ACHN (cell line): ENCODE measurements at regions not wholly inside any gene's neighbourhood (a gene's known extent, or its start where the extent isn't known, plus 50 kb on each side); places are given as distances from the start of the nearest gene placed in this dataset.
"Not testable (repeated sequence)": the region's sequence is repeated elsewhere in the genome, so short reads cannot be mapped to it uniquely, and the experiment has no call there.

Experiments
- DNase-seq: peaks from one replicate; pipeline ENCODE4 v3.0.0-alpha.2; 2015
- in situ Hi-C: cut with HindIII; loops from 2 replicates; pipeline ENCODE4 v1.10.0; 2017; ENCODE audit warnings: low sequenced_read_pairs, low pct_ligation_motif_present, low pct_unique_long_range_greater_than_20kb

DNA sequence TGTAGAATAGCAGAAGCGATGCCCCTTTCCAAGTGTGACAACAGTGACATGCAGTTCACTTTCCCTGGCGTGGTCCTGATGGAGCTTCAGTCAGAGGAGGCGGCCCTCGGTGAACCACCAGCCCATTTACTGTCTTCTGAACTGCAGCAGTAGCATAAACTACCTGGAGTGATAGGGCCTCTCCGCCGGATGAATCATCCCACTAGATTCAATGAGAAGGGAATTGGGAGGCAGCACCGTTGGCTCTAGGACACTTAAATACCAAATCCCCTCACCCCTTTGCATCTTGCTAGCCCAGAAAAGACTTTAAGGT, 112.8 kb upstream of the GPR12 start:
- in situ Hi-C loops = no loop called here
- DNase-seq = no peak

DNA sequence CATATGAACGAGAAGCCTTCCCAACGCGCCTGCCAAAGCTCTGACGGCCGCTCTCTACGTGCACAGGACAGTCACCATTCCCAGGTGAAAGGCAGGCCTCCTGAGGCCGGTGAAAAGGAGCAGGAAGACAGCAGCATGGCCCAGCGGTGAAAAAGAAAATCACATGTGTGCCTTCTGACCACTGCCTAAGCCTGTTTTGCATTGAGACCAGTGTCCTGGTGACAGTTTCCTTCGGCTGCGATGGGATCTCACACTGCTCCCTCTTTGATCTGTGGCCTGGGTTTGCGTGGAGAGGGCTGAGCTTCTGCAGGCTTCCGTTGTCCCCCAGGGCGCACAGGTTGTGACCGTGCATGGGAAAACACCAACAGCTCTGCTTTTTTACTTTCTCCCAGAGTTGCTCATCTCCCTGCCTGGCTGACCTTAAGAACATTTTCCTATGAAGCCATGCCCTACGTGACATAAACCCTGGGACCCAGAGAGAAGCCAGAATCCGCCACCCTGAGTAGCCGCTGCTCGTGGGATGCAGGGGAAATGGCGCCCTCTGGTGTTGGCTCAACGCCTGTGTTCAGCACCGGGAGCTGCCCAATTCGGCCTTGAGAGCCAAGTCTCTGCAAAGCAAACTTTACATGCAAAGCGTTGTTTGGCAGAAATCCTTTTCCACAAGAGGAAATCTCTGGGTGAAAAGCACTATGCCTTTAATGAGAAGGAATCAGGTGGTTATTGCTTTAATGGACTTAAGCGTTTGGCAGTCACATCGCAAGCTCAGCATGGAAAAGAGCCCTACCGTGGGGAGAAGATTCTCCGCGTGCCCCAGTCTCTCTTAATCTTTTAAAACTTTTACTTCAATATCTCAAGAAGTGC, 112.2 kb upstream of the GPR12 start:
- DNase-seq = peak; percentile 30
- in situ Hi-C loops = no loop called here

DNA sequence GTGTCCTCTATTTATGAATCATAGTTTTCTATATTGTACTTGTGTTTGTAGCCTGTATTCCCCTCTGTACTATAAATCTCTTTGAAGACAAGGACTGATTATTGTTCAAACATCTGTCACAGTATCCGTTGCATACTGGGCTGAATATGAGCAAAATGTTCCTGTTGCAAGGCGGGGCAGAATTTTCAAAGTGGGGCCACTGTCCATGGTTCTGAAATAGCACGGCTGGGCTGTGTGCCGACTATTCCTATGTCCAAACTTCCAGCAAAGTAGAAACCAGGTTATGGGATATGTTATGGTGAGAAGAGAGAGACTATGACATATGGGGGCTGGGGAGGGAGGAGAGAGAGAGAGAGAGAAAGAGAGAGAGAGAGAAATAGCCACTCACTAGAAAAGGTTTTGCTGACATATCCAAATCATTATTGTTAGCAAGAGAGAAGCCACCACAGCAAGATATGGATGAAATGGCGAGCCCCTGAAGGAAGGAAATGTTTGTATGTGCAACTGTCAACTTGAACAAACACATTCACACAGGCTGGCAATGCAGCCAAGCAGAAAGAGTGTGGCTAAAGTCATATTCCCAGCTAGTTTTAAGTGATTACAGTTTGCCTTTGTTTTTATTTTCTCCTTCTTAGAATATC, 107.0 kb upstream of the GPR12 start:
- in situ Hi-C loops = no loop called here
- DNase-seq = peak; percentile 15

DNA sequence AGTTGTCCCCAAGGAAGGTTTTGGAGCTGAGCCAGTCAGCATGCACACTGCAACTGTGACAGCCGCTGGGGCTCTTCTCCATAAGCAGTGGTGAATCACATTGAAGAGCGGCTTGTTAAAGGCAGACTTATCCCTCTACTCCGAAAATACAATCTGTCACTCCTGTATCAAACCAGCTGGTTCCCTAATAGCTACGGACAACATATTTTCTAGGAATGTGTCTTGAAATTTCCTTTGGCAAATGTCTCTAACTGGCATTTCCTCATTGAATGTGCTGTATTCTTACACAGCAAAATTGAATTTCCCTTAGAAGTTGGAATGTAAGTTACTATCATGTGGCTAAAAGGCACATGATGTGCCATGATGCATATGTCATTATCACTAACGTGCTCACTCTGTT, 104.0 kb upstream of the GPR12 start:
- in situ Hi-C loops = no loop called here
- no peak for DNase-seq

DNA sequence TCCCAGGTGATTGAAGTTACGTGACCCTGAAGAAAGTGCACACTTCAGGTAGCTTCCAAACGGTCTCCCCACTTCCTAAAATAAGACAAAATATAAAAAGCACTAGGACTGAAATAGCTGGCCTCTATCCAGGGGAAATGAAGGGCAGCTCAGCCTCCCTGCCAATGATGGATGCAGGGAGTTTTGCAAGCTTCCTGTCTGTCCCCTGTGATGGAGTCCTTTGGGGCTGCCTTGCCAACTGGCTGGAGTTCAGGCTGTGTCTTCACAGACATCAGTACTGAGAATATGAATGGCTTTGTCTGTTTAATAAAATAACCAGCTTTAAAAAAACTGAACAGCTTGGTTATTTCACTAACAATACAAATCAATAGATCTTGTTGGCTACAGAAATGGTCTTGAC, 101.4 kb upstream of the GPR12 start:
- in situ Hi-C loops = no loop called here
- no peak for DNase-seq

DNA sequence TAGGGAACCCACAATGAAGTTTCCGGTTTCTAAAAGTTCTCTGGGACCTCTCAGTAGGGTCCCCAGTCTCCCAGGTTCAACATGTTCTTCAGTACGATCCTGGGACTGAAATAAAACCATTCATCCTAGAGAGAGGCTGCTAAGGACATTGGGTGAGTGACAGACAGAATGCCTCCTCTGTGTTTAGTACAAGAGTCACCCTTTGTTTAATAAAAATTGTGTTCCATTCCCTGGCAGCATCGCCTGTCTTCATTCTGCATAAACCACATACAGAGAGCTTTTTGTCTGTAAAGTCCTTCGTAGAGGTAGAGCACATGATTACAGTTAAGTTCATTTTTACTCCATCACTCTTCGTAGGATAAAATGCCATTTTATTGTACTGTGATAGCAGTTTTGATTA, 95.3 kb upstream of the GPR12 start:
- in situ Hi-C loops = no loop called here
- DNase-seq = no peak

DNA sequence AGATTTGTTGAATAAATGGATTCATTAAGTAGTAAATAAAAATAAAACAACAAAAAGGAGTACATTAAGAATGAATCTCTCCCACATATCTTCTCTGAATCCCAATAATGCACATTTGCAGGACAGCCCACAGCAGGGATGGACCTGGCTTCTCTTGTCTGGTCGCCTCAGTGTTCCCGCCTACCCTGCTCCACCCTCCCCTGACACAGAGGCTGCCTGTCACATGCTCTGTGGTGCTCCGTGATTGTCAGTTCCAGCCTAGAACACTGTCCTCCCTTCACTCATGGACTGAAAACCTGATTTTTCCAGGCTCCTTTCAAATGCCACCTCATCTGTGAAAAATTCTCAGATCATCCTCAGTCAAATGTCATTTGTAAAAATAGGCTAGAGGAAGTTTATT, 94.5 kb upstream of the GPR12 start:
- in situ Hi-C loops = no loop called here
- DNase-seq = no peak

DNA sequence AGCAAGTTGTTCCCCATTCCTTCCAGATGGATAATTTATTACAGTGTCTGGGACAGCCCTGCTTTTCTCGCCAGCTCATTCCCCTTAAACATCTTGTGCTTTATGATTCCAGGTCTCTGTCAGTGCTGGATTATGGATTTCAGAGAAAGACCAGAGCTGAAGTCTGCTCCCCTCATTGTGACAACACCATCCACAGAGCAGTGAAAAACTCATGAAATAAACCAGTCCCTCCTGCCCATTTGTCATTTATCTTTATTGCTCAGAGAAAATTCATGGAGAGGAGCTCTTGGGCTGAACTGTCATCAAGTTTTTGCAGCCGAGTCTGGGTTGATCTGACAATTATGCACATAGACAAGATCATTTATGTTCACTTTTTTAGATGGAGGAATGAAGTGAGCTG, 92.7 kb upstream of the GPR12 start:
- DNase-seq = no peak
- in situ Hi-C loops = no loop called here

DNA sequence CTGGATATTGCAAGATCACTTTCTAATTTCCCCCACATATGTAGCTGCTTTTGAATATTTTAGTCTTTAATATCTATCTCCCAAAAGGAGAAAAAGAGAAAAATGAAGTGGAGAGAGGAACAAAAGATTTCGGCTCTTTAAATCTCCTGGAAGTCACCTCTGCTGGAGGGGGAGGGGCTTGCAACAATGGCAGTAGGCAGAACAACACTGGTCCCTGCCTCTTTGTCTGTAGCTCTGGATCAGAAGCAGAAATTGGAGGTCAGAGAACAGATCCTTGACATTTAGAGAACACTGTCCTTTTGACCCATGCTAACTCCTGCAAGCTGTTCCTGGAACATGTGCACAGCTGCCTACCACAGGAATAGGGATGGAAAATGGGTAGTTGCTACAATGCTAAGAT, 86.7 kb upstream of the GPR12 start:
- no peak for DNase-seq
- in situ Hi-C loops = no loop called here

DNA sequence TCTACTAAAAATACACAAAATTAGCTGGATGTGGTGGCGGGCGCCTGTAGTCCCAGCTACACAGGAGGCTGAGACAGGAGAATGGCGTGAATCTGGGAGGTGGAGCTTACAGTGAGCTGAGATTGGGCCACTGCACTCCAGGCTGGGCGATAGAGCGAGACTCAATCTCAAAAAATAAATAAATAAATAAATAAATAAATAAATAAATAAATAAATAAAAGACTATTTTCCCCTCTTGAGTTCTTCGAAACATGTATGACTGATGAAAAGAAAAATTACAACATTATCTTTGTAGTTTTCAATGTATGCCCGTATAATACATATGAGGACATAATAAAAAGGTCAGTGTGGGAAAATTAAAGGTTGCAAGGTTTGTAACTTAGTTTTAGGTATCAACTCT, 84.5 kb upstream of the GPR12 start:
- in situ Hi-C loops, DNase-seq: not testable (repeated sequence)

DNA sequence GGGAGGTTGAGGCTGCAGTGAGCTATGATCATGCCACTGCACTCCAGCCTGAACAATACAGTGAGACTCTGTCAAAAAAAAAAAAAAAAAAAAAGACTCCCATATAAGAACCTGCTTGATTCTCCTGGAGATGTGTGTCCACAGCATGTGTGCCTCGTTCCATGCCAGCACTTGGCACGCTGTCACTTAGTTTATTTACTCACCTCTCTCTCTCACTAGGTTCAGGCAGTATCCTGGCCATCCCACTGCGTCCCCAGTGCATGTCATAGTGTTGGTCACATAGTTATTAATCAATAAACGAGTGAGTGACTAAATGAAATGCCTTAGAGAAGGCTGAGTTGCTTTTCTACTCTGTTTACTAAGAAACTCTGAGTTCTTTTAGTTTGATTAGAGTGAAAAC, 79.1 kb upstream of the GPR12 start:
- DNase-seq = no peak
- in situ Hi-C loops = no loop called here

DNA sequence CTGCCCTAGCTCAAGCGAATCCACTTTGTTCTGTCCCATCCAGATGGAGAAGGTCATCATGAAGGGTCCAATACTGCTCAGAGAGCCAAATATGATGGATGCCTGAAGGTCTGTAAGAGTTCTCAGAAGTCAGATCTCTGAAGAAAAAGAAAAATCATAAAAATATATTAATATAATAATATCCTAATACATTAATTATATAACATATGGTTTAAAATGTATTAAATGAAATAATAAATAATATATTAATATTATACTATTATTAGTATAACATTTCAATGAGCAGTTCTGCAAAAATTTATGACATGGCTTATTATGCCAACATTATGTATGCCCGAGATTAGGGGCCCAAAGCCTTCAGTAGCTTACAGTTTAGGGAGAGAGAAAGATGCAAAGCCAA, 78.2 kb upstream of the GPR12 start:
- in situ Hi-C loops = no loop called here

DNA sequence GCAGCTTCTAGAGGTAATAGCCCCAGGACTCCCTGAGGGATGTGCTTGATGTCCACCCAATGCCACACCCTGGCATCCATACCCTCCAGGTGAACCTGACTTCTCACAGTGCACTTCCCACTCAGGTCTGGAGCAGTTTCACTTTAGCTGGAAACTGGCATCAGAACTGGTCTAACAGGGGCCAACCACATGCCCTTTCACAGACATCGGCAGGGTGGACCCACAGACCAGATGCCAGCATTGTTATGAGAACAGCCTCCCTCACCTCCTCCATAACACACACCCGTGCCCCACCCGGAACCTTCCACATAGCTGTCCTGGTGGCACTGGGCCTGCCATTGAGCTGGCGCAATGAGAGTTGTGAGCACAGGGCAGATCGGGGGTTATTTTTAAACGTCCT, 77.4 kb upstream of the GPR12 start:
- DNase-seq = no peak
- in situ Hi-C loops = no loop called here

More for the DNA sequence above, 78.2 kb upstream of the GPR12 start:
- no peak for DNase-seq

DNA sequence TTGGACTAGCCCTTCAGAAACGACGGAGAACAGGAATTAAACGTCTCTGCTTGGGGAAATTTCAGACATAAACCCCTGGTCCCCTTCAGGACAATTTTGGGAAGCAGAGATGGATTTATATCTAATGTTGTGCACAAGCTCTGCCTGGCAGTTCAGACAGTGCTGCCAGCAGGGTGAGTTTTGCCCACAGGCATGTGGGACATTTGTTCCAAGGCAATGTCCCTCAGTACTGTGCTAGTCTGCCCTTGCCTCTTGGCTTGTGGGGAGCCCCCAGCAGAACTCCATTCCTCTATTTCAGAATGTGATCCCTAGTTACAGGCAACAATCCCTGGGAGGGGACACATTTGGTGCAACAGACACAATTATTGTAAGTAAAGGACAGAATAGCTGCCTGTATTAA, 76.5 kb upstream of the GPR12 start:
- no peak for DNase-seq
- in situ Hi-C loops = no loop called here

DNA sequence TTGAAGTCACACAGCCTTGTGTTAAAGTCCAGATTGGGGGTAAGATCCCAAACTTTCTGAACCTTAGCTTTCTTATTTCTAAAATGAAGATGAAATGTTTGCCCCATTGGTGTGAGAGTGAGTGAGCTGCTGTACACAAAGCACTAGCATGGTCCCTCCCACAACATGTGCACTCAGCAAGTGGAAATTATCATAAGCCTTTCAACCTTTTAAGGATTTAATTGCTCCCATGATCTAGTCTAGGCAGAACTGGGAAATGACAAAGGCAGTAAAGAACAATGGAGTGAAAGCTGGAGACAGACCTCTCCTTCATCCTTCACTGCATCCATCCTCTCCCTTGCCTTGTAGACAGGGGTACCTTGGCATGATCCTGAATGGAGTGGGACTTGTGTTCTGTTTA, 76.0 kb upstream of the GPR12 start:
- no peak for DNase-seq
- in situ Hi-C loops = no loop called here

DNA sequence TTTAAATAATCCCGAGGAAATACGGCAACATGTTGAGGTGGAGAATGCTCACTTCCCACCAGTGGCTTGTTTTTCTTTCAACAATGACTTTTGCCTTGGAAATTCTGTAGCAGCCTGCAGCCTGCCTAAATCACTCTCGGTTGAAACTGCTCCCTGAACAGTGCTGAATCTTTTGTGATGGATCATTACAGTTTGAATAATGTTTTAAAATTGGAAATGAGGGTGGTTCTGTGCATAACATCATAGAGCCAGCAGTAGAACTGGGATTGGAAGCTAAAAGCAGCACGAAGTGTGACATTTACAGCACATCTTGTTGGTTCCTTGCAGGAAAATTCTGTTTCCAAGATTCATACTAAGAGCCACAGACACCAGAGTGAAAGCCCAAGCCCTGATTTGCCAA, 74.1 kb upstream of the GPR12 start:
- in situ Hi-C loops = no loop called here

DNA sequence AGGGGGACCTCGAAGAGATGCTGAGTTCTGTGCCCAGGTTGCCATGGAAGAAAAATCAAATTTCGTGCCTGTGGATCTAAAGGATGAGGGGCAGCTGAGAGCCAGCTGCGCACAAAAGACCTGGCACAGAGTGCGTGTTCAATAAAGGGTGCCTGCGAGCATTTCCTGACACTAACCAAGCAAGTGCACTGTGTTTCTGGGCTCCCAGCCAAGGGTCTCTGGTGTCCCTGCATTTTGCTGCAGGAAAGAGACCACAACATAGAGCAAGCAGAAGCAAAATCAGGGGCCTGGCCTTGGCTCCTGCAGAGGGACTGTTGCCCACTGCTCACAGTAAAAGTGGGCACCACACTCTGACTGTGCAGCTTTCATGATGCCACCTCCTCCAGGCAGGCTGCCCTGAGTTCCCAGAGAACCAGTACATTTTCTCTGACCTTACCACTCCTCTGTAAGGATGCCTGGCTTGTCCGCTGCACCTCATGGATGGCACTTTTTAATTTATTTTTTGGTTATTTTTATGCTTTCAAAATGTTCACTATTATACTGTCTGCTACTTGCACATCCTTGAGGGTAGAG, 70.8 kb upstream of the GPR12 start:
- no peak for DNase-seq
- in situ Hi-C loops = no loop called here

More for the DNA sequence above, 74.1 kb upstream of the GPR12 start:
- DNase-seq = no peak

DNA sequence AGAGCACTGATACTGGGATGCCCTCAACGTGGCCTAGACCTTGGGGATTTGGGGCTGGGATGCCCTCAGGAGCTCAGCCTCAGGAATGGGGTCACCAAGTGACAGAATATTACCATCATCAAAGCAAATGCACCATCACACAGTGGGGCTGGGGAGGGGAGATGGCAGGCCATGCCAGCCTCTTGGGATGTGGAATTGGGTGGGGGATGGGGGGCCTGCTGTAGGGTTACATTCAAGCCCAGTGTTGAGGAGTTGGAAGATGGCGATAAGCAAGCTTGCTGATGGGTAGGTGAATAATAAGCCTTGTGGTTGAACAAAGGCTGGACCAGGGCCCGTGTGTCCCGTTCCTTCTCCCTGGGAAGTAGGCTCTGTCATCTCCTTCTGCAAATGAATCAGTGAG, 69.1 kb upstream of the GPR12 start:
- in situ Hi-C loops = no loop called here
- no peak for DNase-seq

DNA sequence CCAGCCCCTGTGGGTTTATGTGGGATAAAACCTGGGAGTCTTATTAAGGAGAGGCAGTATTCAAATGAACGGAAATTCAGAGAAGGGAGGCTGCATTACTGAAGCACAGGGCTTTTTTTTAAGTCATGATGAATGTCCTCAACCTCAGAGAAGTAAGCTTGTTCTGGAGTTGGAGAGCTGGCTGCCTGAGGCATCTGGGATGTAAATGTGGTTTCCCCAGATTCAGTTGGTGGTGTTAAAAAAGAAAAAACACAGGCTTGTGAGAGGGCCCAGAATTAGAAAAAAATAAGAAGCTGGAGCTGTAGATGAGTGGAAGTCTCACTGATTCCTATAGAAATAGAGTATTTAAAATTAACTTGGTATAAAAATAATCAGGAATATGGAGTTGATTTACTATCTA, 64.0 kb upstream of the GPR12 start:
- no peak for DNase-seq
- in situ Hi-C loops = no loop called here

DNA sequence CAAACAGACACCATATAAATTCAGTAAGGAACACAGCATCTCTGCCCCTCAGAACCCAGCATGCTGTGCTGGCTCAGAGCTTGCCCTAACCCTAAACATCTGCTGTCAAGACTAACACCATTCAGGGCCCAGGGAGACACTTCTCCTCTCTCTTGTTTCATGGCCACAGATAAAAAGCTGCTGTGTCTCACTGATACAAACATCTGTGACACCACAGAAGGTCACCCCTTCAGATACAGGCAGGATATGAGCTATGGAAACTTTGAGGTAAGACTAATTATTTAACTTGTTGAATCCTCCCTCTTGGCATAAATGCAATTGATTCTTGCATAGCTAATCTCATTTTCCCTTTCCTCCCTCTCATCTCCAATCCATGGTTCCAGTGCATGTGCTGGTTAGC, 61.6 kb upstream of the GPR12 start:
- in situ Hi-C loops = no loop called here
- no peak for DNase-seq
